ENCODE measurements at regions not wholly inside any gene's neighbourhood (a gene's known extent, or its start where the extent isn't known, plus 50 kb on each side); places are given as distances from the start of the nearest gene placed in this dataset.
"Not testable (repeated sequence)": the region's sequence is repeated elsewhere in the genome, so short reads cannot be mapped to it uniquely, and the experiment has no call there.

DNA sequence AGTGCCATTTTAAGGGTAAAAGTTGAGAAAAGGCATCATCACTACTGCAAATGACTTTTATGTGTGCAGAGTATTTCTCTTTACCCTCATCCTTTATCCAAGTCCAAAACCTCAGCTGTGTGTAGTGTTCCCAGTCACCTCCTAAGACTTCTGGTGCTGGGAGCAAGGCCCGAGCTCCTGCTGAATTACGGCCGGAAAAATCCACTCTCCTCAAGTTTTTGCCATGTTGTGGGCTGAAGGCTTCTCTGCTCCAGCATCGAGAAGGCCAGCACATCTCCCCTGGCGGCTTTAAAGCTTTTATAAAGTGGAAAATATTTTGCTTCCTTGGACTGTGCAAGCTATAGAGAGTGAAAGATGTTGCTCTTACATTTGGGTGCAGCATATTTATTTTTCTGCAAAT lies 153.2 kb upstream of the THBS2 start:
- DNase-seq = no peak

DNA sequence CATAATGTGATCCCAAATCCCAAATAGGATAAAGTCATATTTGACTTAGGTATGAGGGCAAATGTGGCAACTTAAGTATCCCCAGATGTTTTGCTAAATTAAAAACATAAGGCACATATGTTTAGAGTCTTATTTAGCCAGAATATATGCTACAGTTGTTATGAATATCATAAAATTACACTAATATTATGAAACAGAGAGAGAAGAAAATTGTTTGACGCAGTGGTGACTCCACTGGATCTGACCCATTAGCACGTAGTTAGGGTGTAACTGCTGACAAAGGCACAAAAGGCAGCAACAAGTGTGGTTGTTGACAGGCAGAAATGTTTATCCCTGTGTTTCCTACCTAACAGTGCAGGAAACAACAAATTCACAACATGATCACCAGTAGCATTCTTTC lies 152.4 kb upstream of the THBS2 start:
- DNase-seq = no peak

DNA sequence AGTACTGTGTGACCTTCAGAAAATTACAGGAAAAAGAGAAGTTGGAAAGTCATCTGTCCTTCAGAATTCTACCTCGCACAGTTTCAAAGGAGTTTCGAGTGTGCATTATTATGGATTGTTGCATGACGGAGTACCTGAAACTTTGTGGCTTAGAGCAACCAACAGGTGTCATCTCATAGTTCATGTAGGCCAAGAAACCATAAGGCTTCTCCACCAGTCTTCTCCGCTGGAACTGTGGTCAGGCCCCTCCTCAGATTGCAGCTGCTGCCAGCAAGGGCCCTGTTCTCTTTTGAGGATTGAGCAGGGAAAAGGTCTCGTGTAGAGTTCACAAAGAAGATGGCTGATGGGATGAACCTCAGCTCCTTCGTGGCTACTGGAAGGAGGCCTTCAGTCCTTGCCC lies 151.2 kb upstream of the THBS2 start:
- no peak for DNase-seq

DNA sequence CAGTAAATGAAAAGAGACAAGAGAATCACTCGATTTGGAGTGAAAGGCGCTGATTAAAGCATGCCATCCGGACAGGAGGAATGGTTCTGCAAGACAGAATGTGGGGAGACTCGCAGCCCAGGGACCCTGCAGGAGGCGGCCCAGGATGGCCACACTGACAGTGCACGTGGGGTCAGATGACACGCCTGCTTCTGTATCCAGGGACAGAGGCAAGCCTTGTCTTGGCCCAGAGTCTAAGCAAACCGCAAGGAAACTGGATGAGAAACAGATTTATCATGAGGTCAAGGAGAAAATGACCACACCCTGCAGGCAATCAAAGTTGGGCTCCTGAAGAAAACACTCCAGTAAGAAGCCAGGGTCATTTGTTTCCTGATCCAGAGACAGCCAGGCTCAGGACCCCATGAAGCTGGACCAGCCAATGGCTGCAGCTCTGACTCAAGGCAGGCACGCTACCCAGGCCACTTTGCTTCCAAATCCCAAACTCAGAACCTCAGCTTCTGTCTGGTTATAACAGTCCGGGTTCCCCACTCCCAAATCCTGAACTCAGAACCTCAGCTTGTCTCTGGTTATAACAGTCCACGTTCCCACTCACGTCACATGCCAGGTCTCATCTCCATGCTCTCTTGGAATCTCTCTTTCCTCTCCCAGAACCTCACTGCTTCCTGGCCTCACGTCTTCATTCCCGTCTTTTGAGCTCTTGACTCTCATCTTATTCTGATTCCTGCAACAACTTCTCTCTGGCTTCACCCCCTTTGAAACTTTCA lies 144.9 kb upstream of the THBS2 start:
- no peak for DNase-seq

DNA sequence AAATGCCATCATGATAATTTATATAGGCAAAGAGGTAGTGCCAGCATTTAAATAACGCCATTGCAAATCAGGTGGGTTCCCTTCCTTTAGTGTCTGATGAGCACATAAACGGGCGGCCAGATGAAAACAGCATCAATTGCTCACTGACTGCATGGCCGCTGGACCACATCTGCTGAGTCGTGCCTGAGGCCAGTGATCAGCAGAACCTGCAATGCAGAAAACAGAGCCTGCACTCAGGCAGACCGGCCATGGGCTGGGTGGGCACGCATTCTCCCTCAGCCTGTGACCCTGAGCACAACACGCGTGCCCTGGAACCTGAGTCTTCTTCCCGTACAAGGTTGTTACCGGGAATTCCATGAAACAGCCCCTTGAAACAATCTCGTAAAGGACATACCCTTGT lies 144.0 kb upstream of the THBS2 start:
- DNase-seq = no peak

DNA sequence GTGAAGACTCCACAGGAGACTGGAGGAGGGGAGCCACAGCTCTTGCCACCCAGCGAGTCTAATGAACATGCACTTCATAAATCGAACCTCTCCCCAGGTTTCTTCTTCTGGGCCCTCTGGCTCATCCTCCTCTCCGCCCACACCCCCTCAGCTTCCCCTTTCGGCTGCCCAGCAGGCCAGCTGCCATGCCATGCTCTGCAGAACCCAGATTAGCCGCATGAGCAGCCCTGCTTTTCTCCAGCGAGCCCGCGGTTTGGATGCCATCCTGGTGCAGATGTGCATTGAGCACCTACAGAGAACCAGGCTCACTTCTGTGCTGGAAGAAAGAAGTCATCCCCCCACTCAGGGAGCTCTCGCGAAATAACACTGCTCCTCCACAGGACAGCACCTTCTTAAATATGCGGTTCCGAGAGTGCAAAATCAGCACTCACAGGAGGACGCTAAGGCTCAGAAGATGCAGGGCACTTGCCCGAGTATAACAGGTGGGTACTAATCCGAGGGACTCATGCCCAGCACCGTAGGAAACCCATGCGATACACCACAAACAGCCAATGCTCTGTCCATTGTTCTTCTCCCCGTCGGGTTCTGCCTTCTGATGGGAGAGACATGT lies 143.0 kb upstream of the THBS2 start:
- no peak for DNase-seq

DNA sequence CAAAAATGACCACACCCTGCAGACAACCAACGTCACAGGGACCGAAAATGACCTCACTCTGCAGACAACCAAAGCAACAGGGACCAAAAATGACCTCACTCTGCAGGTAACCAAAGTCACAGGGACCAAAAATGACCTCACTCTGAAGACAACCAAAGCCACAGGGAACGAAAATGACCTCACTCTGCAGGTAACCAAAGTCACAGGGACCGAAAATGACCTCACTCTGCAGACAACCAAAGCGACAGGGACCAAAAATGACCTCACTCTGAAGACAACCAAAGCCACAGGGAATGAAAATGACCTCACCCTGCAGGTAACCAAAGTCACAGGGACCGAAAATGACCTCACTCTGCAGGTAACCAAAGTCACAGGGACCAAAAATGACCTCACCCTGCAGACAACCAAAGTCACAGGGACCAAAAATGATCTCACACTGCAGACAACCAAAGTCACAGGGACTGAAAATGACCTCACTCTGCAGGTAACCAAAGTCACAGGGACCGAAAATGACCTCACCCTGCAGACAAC lies 142.4 kb upstream of the THBS2 start:
- not testable (repeated sequence) for DNase-seq

DNA sequence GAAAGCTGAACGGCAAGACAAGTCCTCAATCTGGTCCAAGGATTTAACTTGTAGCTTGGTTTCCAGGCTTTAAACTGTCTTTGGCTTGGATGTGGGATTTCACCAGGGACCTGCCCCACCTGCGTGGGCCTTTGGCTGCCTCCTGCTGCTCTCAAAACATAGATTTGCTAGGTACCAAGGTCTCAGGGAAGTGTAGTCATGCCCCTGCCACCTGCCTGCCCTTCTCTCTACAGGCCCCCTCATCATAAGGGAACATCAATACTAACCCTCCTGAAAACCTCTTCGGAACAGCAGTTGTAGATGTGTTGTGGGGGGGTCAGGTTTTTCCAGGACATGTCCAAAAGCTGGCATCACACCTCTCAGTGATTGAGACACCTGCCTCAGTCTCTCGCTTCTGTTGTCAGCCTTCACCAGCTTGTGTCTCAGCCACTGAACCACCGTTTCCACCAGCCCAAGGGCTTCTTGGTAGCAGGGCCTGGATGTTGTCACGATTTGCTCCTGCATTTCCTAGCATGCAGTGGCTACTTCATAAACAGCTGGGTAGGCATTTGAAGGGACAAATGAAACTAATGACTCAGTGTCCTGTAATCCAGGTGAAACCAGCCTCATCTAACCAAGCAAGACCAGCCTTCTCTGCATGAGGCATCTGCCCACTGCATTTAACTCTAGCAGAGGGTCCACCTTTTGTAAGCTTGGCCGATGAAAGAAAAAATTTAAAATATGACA lies 141.6 kb upstream of the THBS2 start:
- no peak for DNase-seq

GRCh38 chr6:169393753-169394152 lies 140.1 kb upstream of the THBS2 start:
- no peak for DNase-seq

- no peak for DNase-seq
Measured at GRCh38 chr6:169391473-169392071, 137.9 kb upstream of the THBS2 start.

DNA sequence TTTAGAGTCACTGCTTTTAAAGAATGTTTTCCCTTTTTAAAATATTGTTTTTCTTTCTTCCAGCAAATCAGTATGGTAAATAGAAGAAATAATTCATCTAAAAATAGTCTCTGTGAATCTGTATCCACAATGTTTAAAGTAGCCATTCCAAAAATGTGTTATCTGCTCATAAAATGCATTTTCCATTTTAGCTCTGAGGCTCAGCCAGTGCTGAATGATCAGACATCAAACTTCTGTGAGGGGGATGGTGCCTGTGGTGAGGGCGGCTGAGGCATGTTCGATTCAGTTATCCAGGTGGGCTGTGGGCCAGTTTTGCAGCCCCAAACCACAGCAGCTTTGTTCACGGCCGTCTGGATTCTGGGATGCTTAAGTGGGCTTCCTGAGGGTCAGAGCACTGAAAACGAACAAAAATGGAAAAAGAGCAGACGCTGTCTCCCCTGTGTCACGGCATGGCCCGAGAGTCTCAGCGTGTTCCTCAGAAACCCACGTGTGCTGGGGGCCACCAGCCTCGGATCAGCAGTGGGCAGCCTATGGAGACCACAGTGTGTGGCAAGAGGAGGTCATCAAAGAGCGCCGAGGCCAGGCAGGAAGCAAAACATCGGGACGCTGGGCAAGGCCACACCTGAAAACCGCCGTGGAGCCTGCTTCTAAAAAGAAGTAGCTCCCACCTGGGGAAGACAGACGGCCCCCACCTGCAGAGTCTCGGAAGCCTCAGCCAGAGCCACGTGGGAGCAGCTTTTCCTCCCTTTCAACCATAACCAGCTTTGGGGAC lies 134.9 kb upstream of the THBS2 start:
- DNase-seq = no peak

DNA sequence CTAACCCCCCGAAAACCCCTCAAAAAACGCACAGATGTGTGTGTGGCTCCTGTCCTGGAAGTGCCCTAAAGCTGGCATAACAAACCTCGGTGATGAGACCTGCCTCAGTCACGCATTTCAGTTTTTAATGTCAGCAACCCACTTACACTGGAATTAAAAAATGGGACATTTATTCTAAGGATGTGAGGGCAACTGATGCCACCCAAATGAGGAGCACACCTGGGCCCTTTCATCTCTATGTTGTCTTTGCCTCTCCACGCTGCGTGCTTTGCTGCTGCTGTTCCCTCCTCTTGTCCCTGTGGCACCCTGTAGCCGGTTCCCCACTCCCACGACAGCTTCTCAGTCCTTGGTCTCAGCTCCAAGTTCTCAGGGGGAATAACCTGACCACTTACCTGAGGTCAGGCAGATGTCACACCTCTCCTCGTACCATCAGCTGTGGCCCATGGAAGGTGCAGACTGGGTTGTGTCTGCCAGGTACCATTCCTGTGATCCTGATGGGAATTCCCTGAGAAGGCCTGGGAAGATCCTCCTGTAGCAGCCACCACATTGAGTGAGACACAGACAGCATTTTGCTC lies 134.2 kb upstream of the THBS2 start:
- DNase-seq = no peak

- DNase-seq = no peak
Measured at GRCh38 chr6:169386411-169387057, 132.9 kb upstream of the THBS2 start.

GRCh38 chr6:169385237-169385880 lies 131.7 kb upstream of the THBS2 start:
- DNase-seq = no peak

GRCh38 chr6:169384291-169384690 lies 130.6 kb upstream of the THBS2 start:
- DNase-seq = no peak

DNA sequence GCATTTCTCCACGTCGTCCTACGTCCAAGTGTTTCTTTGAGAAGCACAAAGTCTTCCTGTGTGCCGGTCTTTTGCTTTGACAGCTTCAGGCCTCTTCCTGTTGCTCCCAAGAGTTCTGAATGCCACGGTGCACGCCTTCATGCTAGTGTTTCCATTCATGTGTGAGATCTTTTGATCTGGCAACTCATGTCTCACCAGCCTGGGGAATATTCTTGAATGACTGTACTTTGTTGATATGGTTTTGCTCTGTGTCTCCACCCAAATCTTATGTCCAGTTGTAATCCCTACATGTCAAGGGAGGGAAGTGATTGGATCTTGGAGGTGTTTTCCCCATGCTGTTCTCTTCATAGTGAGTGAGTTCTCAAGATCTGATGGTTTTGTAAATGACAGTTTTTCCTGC lies 129.6 kb upstream of the THBS2 start:
- no peak for DNase-seq

- no peak for DNase-seq
Measured at GRCh38 chr6:169382735-169383134, 129.1 kb upstream of the THBS2 start.

DNA sequence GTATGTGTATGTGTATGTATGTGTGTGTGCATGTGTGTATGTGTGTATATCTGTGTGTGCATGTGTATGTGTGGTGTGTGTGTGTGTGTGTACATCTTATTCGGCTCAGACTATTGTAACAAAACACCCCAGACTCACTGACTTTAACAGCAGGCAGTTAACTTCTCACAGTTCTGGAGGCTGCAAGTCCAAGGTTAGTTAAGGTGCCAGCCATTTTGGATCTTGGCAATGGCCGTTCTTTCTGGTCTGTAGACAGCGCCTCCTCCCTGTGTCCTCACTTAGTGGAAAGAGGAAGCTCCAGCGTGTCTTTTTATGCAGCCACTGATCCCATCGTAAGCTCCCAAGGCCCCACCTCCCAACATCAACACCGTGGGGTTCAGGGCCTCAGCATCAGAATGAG lies 128.3 kb upstream of the THBS2 start:
- no peak for DNase-seq

- DNase-seq = no peak
Measured at GRCh38 chr6:169380493-169380892, 126.8 kb upstream of the THBS2 start.

GRCh38 chr6:169379495-169380070 lies 125.9 kb upstream of the THBS2 start:
- no peak for DNase-seq

Data from NCI-H226 (cell line).